Naive thymus-derived CD4-positive, alpha-beta T cell (primary cell): ENCODE measurements at regions not wholly inside any gene's neighbourhood (a gene's known extent, or its start where the extent isn't known, plus 50 kb on each side); places are given as distances from the start of the nearest gene placed in this dataset.

ENCODE experiments used
- ATAC-seq: fragments of 150-1000 bp; cut with Tn5 transposase; 2 replicates; pipeline ENCODE4 v1.10.0; 2021; ENCODE audit warnings: mild to moderate bottlenecking, moderate library complexity
- CTCF ChIA-PET: fragments of 350-600 bp; sonication (Branson Sonifier 250); formaldehyde crosslinking; loops from one replicate; lab custom pipeline; 2021; ENCODE audit warnings: antibody characterized with exemption; lab: Charles Lee
- POLR2A ChIA-PET: fragments of 350-600 bp; sonication (Branson Sonifier 250); formaldehyde crosslinking; loops from one replicate; lab custom pipeline; 2021; ENCODE audit warnings: antibody characterized with exemption, inconsistent platforms; lab: Charles Lee
- DNase-seq, 9 donors: peaks; one replicate each; pipeline versions ENCODE4 v3.0.0 to v3.0.0-alpha.2; 2020 to 2022; ENCODE audit warnings: mixed read lengths in 1 of 9
- H3K27ac ChIP-seq: one replicate; pipeline ENCODE4 v1.7.0; 2013; ENCODE audit warnings: mild to moderate bottlenecking, low read depth, low read length, moderate library complexity
- H3K27me3 ChIP-seq, 2 donors: one replicate each; pipeline ENCODE4 v1.7.0; 2013; ENCODE audit warnings: low read length in 2 of 2, mild to moderate bottlenecking in 2 of 2, moderate library complexity in 2 of 2; ENCODE audit not compliant: control insufficient read depth in 2 of 2, insufficient read depth in 2 of 2
- H3K36me3 ChIP-seq, 3 experiments: 1 replicate in 2 of 3; 2 replicates in 1 of 3; pipeline ENCODE4 v1.7.0; 2013; ENCODE audit warnings: low read length in 3 of 3, mild to moderate bottlenecking in 3 of 3, moderate library complexity in 1 of 3; ENCODE audit not compliant: insufficient read depth in 3 of 3, control insufficient read depth in 2 of 3
- H3K4me1 ChIP-seq, 2 donors: one replicate each; pipeline ENCODE4 v1.7.0; 2013; ENCODE audit warnings: low read length in 2 of 2, mild to moderate bottlenecking in 2 of 2, moderate library complexity in 1 of 2; ENCODE audit not compliant: control insufficient read depth in 2 of 2, insufficient read depth in 2 of 2
- H3K4me3 ChIP-seq: 2 replicates; pipeline ENCODE4 v1.7.0; 2013; ENCODE audit warnings: mild to moderate bottlenecking, low read length
- H3K9me3 ChIP-seq, 3 experiments: 1 replicate in 2 of 3; 2 replicates in 1 of 3; pipeline ENCODE4 v1.7.0; 2013; ENCODE audit warnings: low read length in 3 of 3; ENCODE audit not compliant: control insufficient read depth in 2 of 3
- H3K27ac Mint-ChIP-seq, 9 donors: one replicate each; pipeline ENCODE4 v1.8.0; 2020 to 2022; ENCODE audit warnings: mixed read lengths in 9 of 9, mild to moderate bottlenecking in 8 of 9, moderate library complexity in 5 of 9, inconsistent platforms in 2 of 9
- H3K27me3 Mint-ChIP-seq, 5 donors: one replicate each; pipeline ENCODE4 v1.8.0; 2021 to 2022; ENCODE audit warnings: mixed read lengths in 5 of 5, mild to moderate bottlenecking in 1 of 5
- H3K36me3 Mint-ChIP-seq, 5 donors: one replicate each; pipeline ENCODE4 v1.8.0; 2020 to 2022; ENCODE audit warnings: mixed read lengths in 5 of 5, mild to moderate bottlenecking in 3 of 5, inconsistent platforms in 1 of 5
- H3K4me1 Mint-ChIP-seq, 7 donors: one replicate each; pipeline ENCODE4 v1.8.0; 2020 to 2022; ENCODE audit warnings: mixed read lengths in 7 of 7, mild to moderate bottlenecking in 3 of 7, inconsistent platforms in 1 of 7
- H3K4me3 Mint-ChIP-seq, 10 donors: one replicate each; pipeline ENCODE4 v1.8.0; 2020 to 2022; ENCODE audit warnings: mild to moderate bottlenecking in 10 of 10, mixed read lengths in 10 of 10, moderate library complexity in 6 of 10, inconsistent platforms in 2 of 10
- H3K9me3 Mint-ChIP-seq, 11 donors: one replicate each; pipeline ENCODE4 v1.8.0; 2020 to 2022; ENCODE audit warnings: mixed read lengths in 11 of 11, mild to moderate bottlenecking in 4 of 11, inconsistent platforms in 1 of 11, moderate library complexity in 1 of 11
- intact Hi-C, 2 donors: fragments of 100-400 bp; cut with micrococcal nuclease; formaldehyde crosslinking; loops; one replicate each; pipeline ENCODE4 v1.15.1; 2023

- Mint-ChIP-seq H3K4me1 (no peaks in the 10 kb centered on the region), H3K9me3 (peaks cover 0 to 6% (median 0%) of the 10 kb centered on the region in 11 donors), H3K27me3 (peaks cover 0 to 16% (median 4%) of the 10 kb centered on the region in 5 donors), H3K36me3 (no peaks in the 10 kb centered on the region), H3K4me3 (no peak overlapping the region), H3K27ac (no peak overlapping the region)
- intact Hi-C loops, result no loop called here
- ChIA-PET POLR2A (interaction anchor here (0.6 kb wide), 1 partner anchor 10 kb away, joined by 3 read pairs; no protein-coding TSS in a partner anchor), CTCF (no interaction called here)
- Histone ChIP-seq H3K27me3 (no peaks in the 10 kb centered on the region), H3K4me1 (no peaks in the 10 kb centered on the region), H3K27ac (no peak overlapping the region), H3K9me3 (no peaks in the 10 kb centered on the region), H3K36me3 (no peaks in the 10 kb centered on the region), H3K4me3 (no peak overlapping the region)
- no peak for DNase-seq
- ATAC-seq, result peak; percentile 34
Observed at GRCh38 chr20:22716821-22717351, 132.5 kb upstream of the FOXA2 start.

- Histone ChIP-seq H3K36me3 (no peaks in the 10 kb centered on the region), H3K27ac (no peak overlapping the region), H3K4me1 (no peaks in the 10 kb centered on the region), H3K4me3 (no peak overlapping the region), H3K27me3 (no peaks in the 10 kb centered on the region), H3K9me3 (no peaks in the 10 kb centered on the region)
- H3K36me3 Mint-ChIP-seq, result no peaks in the 10 kb centered on the region
- H3K27ac Mint-ChIP-seq, result no peak overlapping the region
- no peak overlapping the region for H3K4me3 Mint-ChIP-seq
- H3K9me3 Mint-ChIP-seq, result peaks cover 0 to 6% (median 0%) of the 10 kb centered on the region in 11 donors
- no peak for ATAC-seq
- CTCF ChIA-PET, result no interaction called here
- intact Hi-C loops, result no loop called here
- H3K27me3 Mint-ChIP-seq, result peaks cover 0 to 16% (median 4%) of the 10 kb centered on the region in 5 donors
- DNase-seq, result no peak
- POLR2A ChIA-PET, result no interaction called here
- H3K4me1 Mint-ChIP-seq, result no peaks in the 10 kb centered on the region
Observed at GRCh38 chr20:22717466-22717865, 133.1 kb upstream of the FOXA2 start.

- Mint-ChIP-seq H3K4me1 (no peaks in the 10 kb centered on the region), H3K9me3 (peaks cover 0 to 3% (median 0%) of the 10 kb centered on the region in 11 donors), H3K27ac (no peak overlapping the region), H3K36me3 (no peaks in the 10 kb centered on the region), H3K27me3 (peaks cover 0 to 16% (median 6%) of the 10 kb centered on the region in 5 donors), H3K4me3 (no peak overlapping the region)
- H3K9me3 ChIP-seq, result no peaks in the 10 kb centered on the region
- no peak overlapping the region for H3K27ac ChIP-seq
- H3K36me3 ChIP-seq, result no peaks in the 10 kb centered on the region
- no peaks in the 10 kb centered on the region for H3K4me1 ChIP-seq
- intact Hi-C loops, result no loop called here
- ChIA-PET CTCF (no interaction called here), POLR2A (no interaction called here)
- H3K27me3 ChIP-seq, result no peaks in the 10 kb centered on the region
- no peak overlapping the region for H3K4me3 ChIP-seq
- DNase-seq (no peak), ATAC-seq (no peak)
Observed at GRCh38 chr20:22719167-22719591, 134.8 kb upstream of the FOXA2 start.

GRCh38 chr20:22720206-22720605 is 135.8 kb upstream of the FOXA2 start:
- POLR2A ChIA-PET, result no interaction called here

GRCh38 chr20:22722811-22723210 is 138.4 kb upstream of the FOXA2 start:
- DNase-seq, result no peak
- H3K9me3 ChIP-seq, result no peaks in the 10 kb centered on the region
- no peak overlapping the region for H3K27ac ChIP-seq
- Mint-ChIP-seq H3K4me3 (no peak overlapping the region), H3K27ac (peak overlapping the region in 1 of 9 donors; percentile 51), H3K4me1 (no peaks in the 10 kb centered on the region), H3K9me3 (peaks cover 0 to 7% (median 0%) of the 10 kb centered on the region in 11 donors), H3K27me3 (peaks cover 0 to 9% (median 0%) of the 10 kb centered on the region in 5 donors), H3K36me3 (no peaks in the 10 kb centered on the region)
- ChIA-PET CTCF (no interaction called here), POLR2A (no interaction called here)
- intact Hi-C loops, result no loop called here
- H3K36me3 ChIP-seq, result no peaks in the 10 kb centered on the region
- H3K4me3 ChIP-seq, result no peak overlapping the region
- no peak for ATAC-seq
- H3K27me3 ChIP-seq, result no peaks in the 10 kb centered on the region
- no peaks in the 10 kb centered on the region for H3K4me1 ChIP-seq

More at GRCh38 chr20:22720206-22720605, 135.8 kb upstream of the FOXA2 start:
- H3K4me3 Mint-ChIP-seq, result no peak overlapping the region
- H3K4me3 ChIP-seq, result no peak overlapping the region
- H3K9me3 Mint-ChIP-seq, result peaks cover 0 to 6% (median 0%) of the 10 kb centered on the region in 11 donors
- no peaks in the 10 kb centered on the region for H3K9me3 ChIP-seq
- H3K27ac Mint-ChIP-seq, result no peak overlapping the region
- intact Hi-C loops, result no loop called here
- H3K4me1 Mint-ChIP-seq, result no peaks in the 10 kb centered on the region
- no peaks in the 10 kb centered on the region for H3K27me3 ChIP-seq
- H3K36me3 Mint-ChIP-seq, result no peaks in the 10 kb centered on the region
- peaks cover 0 to 16% (median 4%) of the 10 kb centered on the region in 5 donors for H3K27me3 Mint-ChIP-seq
- ATAC-seq (no peak), DNase-seq (no peak)
- no peak overlapping the region for H3K27ac ChIP-seq
- H3K36me3 ChIP-seq, result no peaks in the 10 kb centered on the region
- CTCF ChIA-PET, result no interaction called here
- no peaks in the 10 kb centered on the region for H3K4me1 ChIP-seq

GRCh38 chr20:22723659-22724058 is 139.3 kb upstream of the FOXA2 start:
- H3K27me3 ChIP-seq, result no peaks in the 10 kb centered on the region
- no peaks in the 10 kb centered on the region for H3K36me3 ChIP-seq
- H3K36me3 Mint-ChIP-seq, result no peaks in the 10 kb centered on the region
- no peak overlapping the region for H3K4me3 Mint-ChIP-seq
- H3K27ac Mint-ChIP-seq, result no peak overlapping the region
- intact Hi-C loops, result no loop called here
- ChIA-PET POLR2A (no interaction called here), CTCF (interaction anchor here (0.7 kb wide), 1 partner anchor 12 kb away, joined by 3 read pairs; no protein-coding TSS in a partner anchor)
- no peak overlapping the region for H3K27ac ChIP-seq
- H3K9me3 ChIP-seq, result no peaks in the 10 kb centered on the region
- H3K9me3 Mint-ChIP-seq, result peaks cover 0 to 7% (median 0%) of the 10 kb centered on the region in 11 donors
- H3K27me3 Mint-ChIP-seq, result peaks cover 0 to 9% (median 0%) of the 10 kb centered on the region in 5 donors
- H3K4me1 Mint-ChIP-seq, result no peaks in the 10 kb centered on the region
- H3K4me3 ChIP-seq, result no peak overlapping the region
- DNase-seq (no peak), ATAC-seq (no peak)
- no peaks in the 10 kb centered on the region for H3K4me1 ChIP-seq

- ChIA-PET CTCF (no interaction called here), POLR2A (no interaction called here)
- no peaks in the 10 kb centered on the region for H3K4me1 Mint-ChIP-seq
- H3K27ac ChIP-seq, result no peak overlapping the region
- DNase-seq, result no peak
- no peaks in the 10 kb centered on the region for H3K27me3 ChIP-seq
- no peaks in the 10 kb centered on the region for H3K9me3 ChIP-seq
- no peaks in the 10 kb centered on the region for H3K36me3 Mint-ChIP-seq
- no peak overlapping the region for H3K27ac Mint-ChIP-seq
- intact Hi-C loops, result no loop called here
- H3K4me1 ChIP-seq, result no peaks in the 10 kb centered on the region
- no peak overlapping the region for H3K4me3 Mint-ChIP-seq
- peaks cover 0 to 19% (median 5%) of the 10 kb centered on the region in 5 donors for H3K27me3 Mint-ChIP-seq
- no peaks in the 10 kb centered on the region for H3K36me3 ChIP-seq
- H3K4me3 ChIP-seq, result no peak overlapping the region
- no peak for ATAC-seq
- H3K9me3 Mint-ChIP-seq, result peaks cover 0 to 12% (median 0%) of the 10 kb centered on the region in 11 donors
Observed at GRCh38 chr20:22728146-22728745, 143.9 kb upstream of the FOXA2 start.
